GM18858 (cell line): ENCODE measurements at regions not wholly inside any gene's neighbourhood (a gene's known extent, or its start where the extent isn't known, plus 50 kb on each side); places are given as distances from the start of the nearest gene placed in this dataset.
"Not testable (repeated sequence)": the region's sequence is repeated elsewhere in the genome, so short reads cannot be mapped to it uniquely, and the experiment has no call there.

Experiments
- ATAC-seq: cut with Tn5 transposase; IDR thresholded peaks from one replicate; pipeline ENCODE4 v1.9.1; 2021; ENCODE audit not compliant: unreplicated experiment

GRCh38 chr9:31174681-31175080 is 1209.8 kb upstream of the ACO1 start:
- ATAC-seq, result no peak

GRCh38 chr9:31183866-31184265 is 1200.6 kb upstream of the ACO1 start:
- ATAC-seq, result no peak

- no peak for ATAC-seq
Measured at GRCh38 chr9:31185831-31186230, 1198.6 kb upstream of the ACO1 start.

DNA sequence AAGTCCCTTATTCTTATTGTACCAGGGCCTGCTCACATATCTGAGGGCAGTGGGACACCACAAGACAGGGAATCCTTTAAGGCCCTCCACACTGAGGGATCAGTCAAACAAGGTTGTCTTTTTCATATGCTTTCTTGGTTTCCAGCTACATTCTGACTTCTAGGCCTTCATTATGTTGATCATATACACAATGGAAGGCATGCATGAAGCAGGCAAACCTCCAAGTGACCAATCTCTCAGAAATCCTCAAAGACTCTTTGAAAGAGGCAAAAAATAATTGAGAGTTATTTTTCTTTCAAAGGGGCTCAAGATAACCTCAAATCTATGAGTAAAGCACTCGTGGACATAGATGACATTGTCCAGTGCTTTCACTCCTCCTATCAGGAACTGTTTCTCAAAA is 1195.9 kb upstream of the ACO1 start:
- no peak for ATAC-seq

- ATAC-seq, result no peak
Measured at GRCh38 chr9:31210978-31211570, 1173.4 kb upstream of the ACO1 start.

DNA sequence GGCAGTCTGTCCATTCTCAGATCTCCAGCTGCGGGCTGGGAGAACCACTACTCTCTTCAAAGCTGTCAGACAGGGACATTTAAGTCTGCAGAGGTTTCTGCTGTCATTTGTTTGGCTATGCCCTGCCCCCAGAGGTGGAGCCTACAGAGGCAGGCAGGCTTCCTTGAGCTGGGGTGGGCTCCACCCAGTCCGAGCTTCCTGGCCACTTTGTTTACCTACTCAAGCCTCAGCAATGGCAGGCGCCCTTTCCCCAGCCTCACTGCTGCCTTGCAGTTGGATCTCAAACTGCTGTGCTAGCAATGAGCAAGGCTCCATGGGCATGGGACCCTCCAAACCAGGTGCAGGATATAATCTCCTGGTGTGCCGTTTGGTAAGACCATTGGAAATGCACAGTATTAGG is 1154.5 kb upstream of the ACO1 start:
- not testable (repeated sequence) for ATAC-seq

DNA sequence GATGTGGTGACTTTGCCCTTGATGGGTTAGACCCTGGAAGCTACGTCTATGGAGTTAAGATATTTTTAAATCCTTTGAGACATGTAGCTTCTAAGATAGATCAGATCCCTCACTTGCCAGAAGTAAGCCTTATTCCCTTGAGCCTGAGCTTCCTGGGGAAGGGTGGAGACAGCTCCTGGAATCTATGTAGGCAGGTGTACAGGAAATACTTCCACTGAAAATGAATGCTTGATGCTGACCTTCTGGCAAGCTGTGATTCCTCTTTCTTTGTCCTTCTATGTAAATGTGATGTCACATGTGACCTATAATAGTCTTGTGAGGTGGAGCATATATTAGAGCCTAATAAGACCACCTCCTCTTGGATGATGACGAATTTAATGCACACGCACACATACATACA is 1152.0 kb upstream of the ACO1 start:
- no peak for ATAC-seq

DNA sequence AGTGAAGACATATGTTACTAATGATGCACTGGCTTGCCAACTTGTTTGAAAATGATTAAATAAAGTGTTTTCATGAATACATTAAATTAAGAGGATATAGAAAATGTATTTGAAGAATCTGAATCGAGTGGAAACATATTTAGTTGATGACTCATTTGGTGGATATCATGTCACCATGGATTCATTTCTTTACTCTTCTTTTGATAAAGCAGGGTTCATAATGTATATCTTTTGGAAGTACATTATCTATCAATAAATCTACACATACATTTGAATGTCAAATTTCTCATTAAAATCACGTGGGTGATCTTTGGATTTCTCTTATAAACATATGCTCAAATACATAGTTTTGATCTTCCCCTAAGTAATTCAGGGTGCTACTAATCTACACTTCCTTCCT is 1148.1 kb upstream of the ACO1 start:
- no peak for ATAC-seq

DNA sequence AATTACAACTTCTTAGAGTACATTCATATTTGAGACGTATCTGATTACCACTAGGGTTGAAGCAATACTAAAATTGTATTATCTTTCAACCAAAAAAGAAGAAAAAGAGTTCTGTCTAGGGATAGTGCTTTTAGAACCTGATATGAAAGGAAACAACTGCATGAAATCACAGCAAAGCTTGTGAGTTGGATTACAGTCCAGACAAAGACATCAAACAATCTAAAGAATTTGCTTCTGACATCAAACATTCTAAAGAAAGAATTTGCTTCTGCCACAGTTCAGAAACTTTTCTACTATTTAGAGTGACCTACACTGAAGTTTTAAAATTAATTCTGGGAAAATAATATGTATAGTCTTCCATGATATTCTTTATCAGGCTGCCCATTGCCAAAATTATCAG is 1141.1 kb upstream of the ACO1 start:
- no peak for ATAC-seq

DNA sequence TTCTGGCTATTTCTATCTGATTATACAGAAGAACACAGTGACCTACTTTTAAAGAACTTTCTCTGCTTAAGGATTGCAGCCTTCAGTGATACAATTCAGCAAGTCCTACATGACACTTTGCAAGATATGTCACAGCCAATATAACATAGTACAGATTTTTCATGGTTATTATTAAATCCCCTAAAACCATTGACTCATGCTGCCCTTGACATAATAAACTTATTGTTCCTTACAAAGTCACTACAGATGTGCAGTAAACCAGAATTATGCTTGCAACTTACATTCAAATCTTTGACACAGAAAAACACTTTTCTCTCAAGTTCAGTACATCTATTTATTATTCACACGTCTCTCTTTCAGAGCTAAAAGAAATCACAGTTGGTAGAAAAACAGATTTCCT is 1136.3 kb upstream of the ACO1 start:
- no peak for ATAC-seq

GRCh38 chr9:31251386-31251785 is 1133.1 kb upstream of the ACO1 start:
- ATAC-seq, result no peak

- ATAC-seq, result no peak
Measured at GRCh38 chr9:31253800-31254762, 1130.4 kb upstream of the ACO1 start.

DNA sequence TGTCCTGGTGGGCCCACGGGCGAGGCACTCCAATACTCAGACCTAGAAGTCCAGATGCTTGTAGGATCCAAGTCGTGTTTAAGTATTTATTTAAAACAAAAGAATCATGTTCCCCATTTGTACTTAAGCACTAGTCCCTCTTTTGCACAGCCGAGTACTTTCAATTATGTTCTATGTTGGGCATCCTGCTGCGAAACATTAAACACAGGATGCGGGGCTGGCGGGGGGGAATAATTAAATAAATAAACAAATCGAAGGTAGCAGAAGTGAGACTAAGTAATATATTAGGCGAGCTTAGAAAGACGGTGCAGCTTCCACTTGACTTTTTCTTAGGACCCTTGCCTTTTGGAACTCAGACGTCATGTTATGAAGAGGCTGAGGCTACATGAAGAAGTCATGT is 1129.2 kb upstream of the ACO1 start:
- no peak for ATAC-seq

DNA sequence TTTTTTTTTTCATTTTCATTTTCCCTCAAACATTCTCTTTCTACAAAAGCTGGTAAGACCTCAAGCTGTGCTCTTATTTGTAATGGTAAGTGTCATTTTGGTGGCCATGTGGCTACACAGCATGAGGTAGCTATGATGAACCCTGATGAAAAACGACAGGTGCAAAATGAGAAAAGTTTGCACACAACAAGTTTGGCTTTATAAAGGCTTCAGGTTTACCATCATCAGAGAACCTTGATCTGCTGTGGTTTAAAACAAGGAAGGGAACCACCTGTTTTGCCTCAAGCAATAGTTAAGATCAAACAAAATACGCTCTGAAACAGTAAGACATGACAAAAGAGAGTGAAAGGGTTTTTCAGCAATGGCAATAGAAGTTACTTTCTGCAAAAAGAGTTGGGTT is 1124.6 kb upstream of the ACO1 start:
- no peak for ATAC-seq

GRCh38 chr9:31272456-31273295 is 1111.8 kb upstream of the ACO1 start:
- ATAC-seq, result no peak

DNA sequence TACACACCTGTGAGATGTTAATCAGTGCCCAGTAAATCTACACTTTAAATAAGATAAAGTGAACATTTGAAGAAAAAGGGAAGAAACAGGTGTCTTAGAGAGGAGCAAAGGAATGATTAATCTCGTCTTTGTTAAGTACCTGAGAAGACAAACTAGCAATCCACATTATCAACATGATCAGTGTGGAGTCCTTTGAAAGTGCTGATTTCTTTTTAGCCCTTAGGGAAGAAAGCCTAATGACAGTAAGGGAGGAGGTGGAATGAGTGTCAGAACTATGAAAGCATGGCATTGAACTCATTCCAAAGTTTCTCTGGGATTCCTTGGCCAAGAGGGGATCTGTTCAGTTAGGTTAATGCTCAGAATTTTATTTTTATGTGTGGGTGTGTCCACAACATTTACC is 1109.0 kb upstream of the ACO1 start:
- no peak for ATAC-seq

- ATAC-seq, result no peak
Measured at GRCh38 chr9:31290731-31291130, 1093.7 kb upstream of the ACO1 start.

DNA sequence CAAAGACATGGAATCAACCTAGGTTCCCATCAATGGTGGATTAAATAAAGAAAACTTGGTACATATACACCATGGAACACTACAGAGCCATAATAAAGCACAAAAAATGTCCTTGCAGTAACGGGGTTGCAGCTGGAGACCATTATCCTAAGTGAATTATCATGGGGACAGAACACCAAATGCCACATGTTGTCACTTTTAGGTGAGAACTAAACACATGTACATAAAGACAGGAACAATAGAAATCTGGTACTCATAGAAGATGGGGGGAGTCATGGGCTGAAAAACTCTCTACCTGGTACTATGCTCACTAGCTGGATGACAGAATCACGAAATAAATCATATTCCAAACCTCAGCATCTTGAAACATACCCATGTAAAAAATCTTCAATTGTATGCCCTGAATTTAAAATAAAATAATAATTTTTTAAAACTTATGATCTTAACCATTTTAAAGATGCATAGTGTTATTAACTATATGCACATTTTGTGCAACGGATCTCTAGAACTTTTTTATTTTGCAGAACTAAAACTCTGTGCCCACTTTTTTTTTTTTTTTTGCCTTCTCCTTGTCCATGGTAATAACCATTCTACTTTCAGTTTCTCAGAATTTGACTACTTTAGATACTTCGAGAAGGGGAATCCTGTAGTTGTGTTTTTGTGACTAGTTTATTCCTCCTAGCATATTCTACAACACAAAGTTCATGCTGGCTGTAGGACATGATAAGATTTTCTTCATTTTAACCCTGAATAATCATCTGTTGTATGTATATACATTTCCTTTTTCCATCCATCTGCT is 1081.6 kb upstream of the ACO1 start:
- ATAC-seq, result peak; percentile 66

GRCh38 chr9:31304576-31304975 is 1079.9 kb upstream of the ACO1 start:
- no peak for ATAC-seq

DNA sequence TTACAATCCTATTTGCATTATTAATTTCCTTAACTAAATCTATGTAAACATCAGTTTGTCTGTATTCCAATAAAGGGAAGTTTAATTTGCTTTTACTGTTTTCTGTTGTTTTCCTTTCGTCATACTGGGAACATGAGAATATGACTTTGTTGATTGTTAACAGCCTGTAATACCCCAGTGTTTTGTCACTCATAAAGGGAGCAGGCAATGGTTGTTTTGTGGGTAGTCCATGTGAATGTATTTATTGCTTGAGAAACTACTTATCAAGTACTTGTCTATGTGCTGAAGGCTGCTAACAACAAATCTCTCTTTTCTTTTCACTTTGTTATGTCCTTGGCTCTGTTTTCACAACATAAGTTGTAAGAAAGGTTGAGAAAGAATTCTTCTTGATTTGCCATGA is 1070.2 kb upstream of the ACO1 start:
- ATAC-seq, result no peak

DNA sequence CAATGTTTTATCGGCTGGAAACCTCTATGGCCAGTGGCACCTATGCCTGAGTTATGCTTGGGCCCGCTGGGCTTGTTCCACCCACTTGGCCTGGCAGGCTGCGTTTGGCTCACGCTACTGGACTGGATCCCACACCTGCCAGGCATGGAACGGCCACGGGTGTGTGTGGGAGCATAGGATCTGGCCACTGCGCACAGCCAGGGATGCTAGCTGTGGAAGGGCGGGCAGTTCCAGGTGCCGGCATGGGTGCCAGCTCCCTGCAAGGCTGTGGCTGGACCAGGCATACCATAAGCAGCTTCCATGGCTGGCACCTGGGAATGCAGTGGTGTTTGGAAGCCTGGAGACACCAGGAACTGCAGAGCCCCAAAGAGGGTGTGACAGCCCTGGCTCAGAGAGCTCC is 1063.9 kb upstream of the ACO1 start:
- no peak for ATAC-seq
